ENCODE measurements at regions not wholly inside any gene's neighbourhood (a gene's known extent, or its start where the extent isn't known, plus 50 kb on each side); places are given as distances from the start of the nearest gene placed in this dataset.
"Not testable (repeated sequence)": the region's sequence is repeated elsewhere in the genome, so short reads cannot be mapped to it uniquely, and the experiment has no call there.

DNA sequence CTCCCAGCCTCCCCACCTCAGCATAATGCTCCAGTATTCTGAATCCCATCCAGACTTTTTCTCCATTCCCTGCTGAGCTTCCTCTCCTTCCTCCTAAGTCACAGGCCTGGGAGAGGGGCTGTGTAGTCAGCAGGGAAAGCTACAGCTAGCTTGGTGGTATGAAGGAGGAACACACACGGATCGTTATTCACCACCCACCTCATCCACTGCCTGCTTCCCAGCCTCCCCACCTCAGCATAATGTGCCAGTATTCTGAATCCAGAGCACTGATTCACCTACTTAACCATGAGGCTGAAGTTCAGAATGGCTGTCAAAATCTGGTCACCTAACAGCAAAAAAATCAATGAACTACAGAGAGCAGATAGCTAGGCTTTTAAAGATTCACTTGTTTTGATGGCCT is 806.6 kb upstream of the AMELY start:
- no peaks in the 10 kb centered on the region for H3K4me1 Mint-ChIP-seq
- no peak overlapping the region for H3K27ac Mint-ChIP-seq
- no peaks in the 10 kb centered on the region for H3K9me3 Mint-ChIP-seq
- no peak overlapping the region for H3K4me3 Mint-ChIP-seq
- no peaks in the 10 kb centered on the region for H3K27me3 Mint-ChIP-seq
- H3K36me3 Mint-ChIP-seq = no peaks in the 10 kb centered on the region

DNA sequence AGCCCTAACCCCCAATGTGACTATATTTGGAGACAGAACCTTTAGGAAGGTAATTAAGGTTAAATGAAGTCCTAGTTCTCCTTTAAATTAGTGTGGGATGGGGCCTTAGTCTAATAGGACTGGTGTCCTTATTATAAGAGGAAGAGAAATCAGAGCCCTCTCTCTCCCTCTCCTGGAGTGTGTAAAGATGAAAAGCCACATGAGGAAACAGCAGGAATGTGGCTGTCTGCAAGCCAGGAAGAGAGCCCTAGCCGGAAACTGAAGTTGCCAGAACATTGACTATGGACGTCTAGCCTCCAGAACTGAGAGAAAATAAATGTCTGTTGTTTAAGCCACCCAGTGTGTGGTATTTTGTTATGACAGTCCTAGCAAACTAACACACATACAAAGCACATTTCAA is 802.9 kb upstream of the AMELY start:
- peaks cover 2% of the 10 kb centered on the region for H3K27me3 Mint-ChIP-seq

DNA sequence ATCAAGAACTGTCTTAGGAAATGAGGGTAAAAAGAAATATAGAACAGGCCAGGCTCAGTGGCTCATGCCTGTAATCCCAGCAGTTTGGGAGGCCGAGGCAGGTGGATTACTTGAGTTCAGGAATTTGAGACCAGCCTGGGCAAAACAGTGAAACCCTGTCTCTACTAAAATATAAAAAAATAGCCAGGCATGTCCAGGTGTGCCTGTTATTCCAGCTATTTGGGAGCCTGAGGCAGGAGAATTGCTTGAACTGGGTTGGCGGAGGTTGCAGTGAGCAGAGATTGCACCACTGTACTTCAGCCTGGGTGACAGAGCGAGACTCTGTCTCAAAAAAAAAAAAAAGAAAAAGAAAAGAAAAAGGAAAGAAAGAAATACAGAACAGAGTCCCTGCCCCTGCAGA is 802.2 kb upstream of the AMELY start:
- not testable (repeated sequence) for H3K27ac Mint-ChIP-seq, H3K4me3 Mint-ChIP-seq, H3K27me3 Mint-ChIP-seq, H3K9me3 Mint-ChIP-seq, H3K36me3 Mint-ChIP-seq, H3K4me1 Mint-ChIP-seq

More for the DNA sequence above, 802.9 kb upstream of the AMELY start:
- Mint-ChIP-seq H3K4me1 (no peaks in the 10 kb centered on the region), H3K36me3 (no peaks in the 10 kb centered on the region), H3K4me3 (no peak overlapping the region), H3K9me3 (no peaks in the 10 kb centered on the region), H3K27ac (no peak overlapping the region)

DNA sequence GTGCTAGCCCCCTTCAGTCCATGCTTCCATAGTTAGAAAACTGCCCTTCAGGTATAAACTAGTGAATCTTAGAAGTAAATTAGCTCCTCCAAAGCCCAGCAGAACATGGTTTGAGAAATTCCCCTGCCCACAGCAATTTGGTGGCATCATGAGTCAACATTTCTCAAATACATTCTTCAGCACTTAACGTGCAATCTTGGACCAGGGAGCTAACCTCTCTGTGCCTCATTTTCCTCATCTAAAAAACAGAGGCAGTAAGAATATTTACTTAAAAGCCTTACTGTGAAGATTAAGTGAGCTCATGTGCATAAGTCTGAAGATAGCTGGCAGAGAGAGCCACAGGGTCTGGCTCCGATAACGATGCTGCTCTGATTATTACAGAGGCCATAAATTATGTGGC is 800.7 kb upstream of the AMELY start:
- H3K9me3 Mint-ChIP-seq = no peaks in the 10 kb centered on the region
- peaks cover 2% of the 10 kb centered on the region for H3K27me3 Mint-ChIP-seq
- no peak overlapping the region for H3K4me3 Mint-ChIP-seq

DNA sequence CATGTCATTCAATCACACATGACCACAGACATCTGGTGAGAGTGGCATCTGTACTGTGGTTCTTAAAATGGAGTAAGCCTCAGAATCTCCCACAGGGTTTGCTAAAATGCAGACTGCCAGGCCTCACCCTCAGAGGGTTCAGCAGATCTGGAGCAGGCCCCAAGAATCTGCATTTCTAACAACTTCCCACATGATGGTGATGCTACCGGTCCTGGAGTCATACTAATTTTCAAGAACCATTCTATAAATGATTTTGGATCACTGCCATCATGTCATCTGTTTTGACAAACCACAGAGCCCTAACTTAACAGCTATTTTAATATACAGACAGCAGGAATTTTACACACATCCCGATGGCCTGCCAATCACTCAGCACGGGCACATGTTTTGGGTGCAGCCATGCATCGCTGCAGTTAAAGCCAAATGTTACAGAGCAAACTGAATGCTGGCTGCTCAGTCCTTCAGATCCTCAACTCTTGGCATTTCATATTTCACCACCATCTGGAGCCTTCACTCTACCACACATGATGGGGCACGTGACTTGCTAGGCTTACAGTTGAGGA is 792.1 kb upstream of the AMELY start:
- no peaks in the 10 kb centered on the region for H3K4me1 Mint-ChIP-seq
- H3K4me3 Mint-ChIP-seq = no peak overlapping the region
- H3K36me3 Mint-ChIP-seq = no peaks in the 10 kb centered on the region
- H3K27me3 Mint-ChIP-seq = no peaks in the 10 kb centered on the region
- H3K27ac Mint-ChIP-seq = no peak overlapping the region
- H3K9me3 Mint-ChIP-seq = no peaks in the 10 kb centered on the region

More for the DNA sequence above, 800.7 kb upstream of the AMELY start:
- Mint-ChIP-seq H3K27ac (no peak overlapping the region), H3K36me3 (no peaks in the 10 kb centered on the region), H3K4me1 (no peaks in the 10 kb centered on the region)

DNA sequence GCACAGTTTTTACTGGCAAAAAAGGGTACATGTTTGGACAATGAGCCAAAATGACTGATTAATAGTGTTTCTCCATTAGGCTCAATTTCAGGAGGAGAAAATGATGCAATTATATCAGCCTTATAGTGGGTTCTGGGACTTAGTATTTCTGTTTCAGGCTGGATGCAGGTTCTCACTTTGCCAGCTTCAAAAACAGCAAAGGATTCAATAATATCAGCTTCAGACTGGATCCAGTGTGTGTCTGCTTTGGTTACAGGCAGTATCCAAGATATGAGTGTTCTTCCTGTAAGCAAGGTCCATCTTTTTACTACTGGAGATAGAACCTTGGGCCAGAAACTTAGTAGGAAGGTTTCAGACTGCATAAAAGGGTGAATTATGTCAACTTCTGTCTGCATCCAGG is 790.9 kb upstream of the AMELY start:
- Mint-ChIP-seq H3K27me3 (no peaks in the 10 kb centered on the region), H3K9me3 (no peaks in the 10 kb centered on the region), H3K4me3 (no peak overlapping the region), H3K4me1 (no peaks in the 10 kb centered on the region), H3K27ac (no peak overlapping the region), H3K36me3 (no peaks in the 10 kb centered on the region)

DNA sequence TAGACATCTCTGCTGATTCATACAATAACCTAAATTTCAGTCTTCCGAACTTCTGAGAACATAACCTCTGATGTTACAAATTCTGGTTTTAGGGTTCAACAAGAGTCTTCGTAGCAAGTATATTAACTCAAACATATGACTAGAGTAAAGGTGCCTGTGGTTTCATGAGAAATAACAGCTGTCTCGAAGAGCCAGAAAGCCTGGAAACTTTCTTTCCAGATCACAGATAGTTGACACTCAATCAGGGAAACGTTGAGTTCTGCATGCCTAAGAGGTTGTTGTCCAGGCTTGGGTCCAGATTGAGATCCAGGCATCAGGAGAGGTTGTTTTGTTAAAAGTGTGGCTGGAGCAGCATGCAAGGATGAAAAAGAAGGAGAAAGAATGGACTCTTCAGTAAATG is 790.1 kb upstream of the AMELY start:
- H3K4me1 Mint-ChIP-seq = no peaks in the 10 kb centered on the region
- no peaks in the 10 kb centered on the region for H3K36me3 Mint-ChIP-seq
- no peak overlapping the region for H3K27ac Mint-ChIP-seq
- no peak overlapping the region for H3K4me3 Mint-ChIP-seq
- H3K27me3 Mint-ChIP-seq = no peaks in the 10 kb centered on the region
- H3K9me3 Mint-ChIP-seq = no peaks in the 10 kb centered on the region

DNA sequence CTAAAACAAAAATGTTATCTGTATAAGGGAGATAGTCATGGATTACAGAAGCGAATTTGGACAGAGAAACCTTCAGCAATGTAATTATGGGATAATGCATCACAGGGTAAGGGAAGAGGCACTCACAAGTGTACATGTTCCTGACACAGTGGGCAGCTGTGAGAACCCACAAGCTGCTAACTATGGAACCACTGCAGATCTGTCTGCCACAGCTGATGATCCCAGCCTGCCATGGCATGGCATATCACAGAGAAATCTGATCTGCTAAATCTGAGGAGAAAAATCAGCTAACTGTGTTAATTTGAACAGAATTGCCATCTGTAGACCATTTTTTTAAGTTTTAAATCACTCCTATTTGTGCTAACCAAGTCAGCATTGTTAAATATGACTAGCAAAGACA is 786.0 kb upstream of the AMELY start:
- no peaks in the 10 kb centered on the region for H3K9me3 Mint-ChIP-seq
- no peak overlapping the region for H3K27ac Mint-ChIP-seq
- H3K36me3 Mint-ChIP-seq = no peaks in the 10 kb centered on the region
- H3K4me3 Mint-ChIP-seq = no peak overlapping the region
- H3K27me3 Mint-ChIP-seq = no peaks in the 10 kb centered on the region
- no peaks in the 10 kb centered on the region for H3K4me1 Mint-ChIP-seq

DNA sequence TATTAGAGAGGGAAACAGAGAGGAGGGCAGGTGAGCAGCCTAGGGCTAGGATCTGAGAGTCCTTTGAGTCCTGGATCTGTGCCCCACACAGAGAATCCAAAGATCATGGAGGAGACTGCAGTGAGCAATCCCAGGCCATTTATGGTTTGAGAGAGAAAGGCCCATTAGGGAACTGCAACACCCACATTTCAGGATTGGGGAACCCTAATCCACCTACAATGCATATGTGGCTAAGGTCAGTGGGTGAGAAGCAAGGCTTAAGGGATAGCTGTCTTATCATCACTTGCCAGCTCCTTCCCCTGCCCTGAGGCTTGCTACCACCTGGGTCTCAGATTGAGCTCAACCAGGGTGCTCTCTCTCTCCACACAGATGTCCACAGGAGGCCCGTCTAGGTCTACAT is 781.1 kb upstream of the AMELY start:
- Mint-ChIP-seq H3K4me1 (no peaks in the 10 kb centered on the region), H3K36me3 (no peaks in the 10 kb centered on the region), H3K4me3 (no peak overlapping the region), H3K27ac (no peak overlapping the region), H3K27me3 (no peaks in the 10 kb centered on the region), H3K9me3 (no peaks in the 10 kb centered on the region)

DNA sequence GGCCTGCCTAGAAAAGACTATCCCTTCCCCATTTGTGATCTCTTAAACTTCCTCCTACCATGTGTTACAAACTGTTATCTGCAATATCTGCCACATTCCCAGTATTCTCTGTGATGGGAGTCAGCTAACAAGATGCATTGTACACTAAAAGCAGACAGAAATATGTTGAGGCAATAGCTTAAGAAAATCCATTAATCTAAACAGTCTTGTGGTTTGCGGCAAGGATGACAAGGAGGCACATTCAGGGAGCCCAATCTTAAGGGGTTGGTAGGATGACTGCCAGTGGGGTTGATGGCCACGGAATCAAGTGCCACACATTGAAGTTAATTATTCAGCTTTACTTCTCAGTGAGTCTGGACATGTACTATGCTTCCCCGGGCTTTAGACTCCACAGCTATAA is 775.5 kb upstream of the AMELY start:
- no peaks in the 10 kb centered on the region for H3K9me3 Mint-ChIP-seq
- H3K4me3 Mint-ChIP-seq = no peak overlapping the region
- no peaks in the 10 kb centered on the region for H3K36me3 Mint-ChIP-seq
- H3K27ac Mint-ChIP-seq = no peak overlapping the region
- no peaks in the 10 kb centered on the region for H3K4me1 Mint-ChIP-seq
- no peaks in the 10 kb centered on the region for H3K27me3 Mint-ChIP-seq

DNA sequence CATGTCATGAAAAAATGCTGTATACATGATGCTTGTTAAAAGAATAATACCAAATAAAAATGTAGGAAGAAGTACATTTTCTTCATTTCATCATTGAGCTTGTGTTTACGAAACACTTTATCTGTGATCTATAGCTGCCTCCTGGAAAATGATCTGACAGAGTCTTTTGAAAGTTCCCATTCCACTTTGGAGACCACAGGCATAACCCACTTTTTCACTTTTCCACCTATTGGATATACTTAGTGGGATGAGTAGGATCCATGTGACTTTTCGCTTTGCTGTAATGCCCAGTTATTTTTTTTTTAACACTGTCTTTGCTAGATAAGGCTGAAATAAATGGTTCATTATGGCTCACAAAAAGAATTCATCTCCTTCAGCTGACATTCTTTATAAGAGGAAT is 773.0 kb upstream of the AMELY start:
- H3K9me3 Mint-ChIP-seq = no peaks in the 10 kb centered on the region
- no peak overlapping the region for H3K4me3 Mint-ChIP-seq
- H3K4me1 Mint-ChIP-seq = no peaks in the 10 kb centered on the region
- no peak overlapping the region for H3K27ac Mint-ChIP-seq
- H3K27me3 Mint-ChIP-seq = no peaks in the 10 kb centered on the region
- H3K36me3 Mint-ChIP-seq = no peaks in the 10 kb centered on the region

DNA sequence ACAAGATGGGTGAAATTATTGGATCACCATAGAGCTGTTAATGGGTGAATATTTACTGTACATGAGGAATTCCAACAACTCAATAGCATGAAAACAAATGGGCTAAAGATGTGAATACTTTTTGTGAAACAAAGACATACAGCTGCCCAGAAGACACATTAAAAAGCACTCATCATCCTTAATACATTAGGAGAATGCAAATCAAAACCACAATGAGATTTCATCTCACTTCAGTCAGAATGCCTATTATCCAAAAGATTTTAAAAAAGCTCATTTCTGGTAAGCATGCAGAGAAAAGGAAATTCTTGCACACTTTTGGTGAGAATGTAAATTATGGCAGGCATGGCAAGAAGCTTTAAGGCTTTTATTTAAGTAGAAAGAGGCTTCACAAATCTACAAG is 770.8 kb upstream of the AMELY start:
- Mint-ChIP-seq H3K9me3 (no peaks in the 10 kb centered on the region), H3K36me3 (no peaks in the 10 kb centered on the region), H3K27me3 (no peaks in the 10 kb centered on the region), H3K4me3 (no peak overlapping the region), H3K27ac (no peak overlapping the region), H3K4me1 (no peaks in the 10 kb centered on the region)

DNA sequence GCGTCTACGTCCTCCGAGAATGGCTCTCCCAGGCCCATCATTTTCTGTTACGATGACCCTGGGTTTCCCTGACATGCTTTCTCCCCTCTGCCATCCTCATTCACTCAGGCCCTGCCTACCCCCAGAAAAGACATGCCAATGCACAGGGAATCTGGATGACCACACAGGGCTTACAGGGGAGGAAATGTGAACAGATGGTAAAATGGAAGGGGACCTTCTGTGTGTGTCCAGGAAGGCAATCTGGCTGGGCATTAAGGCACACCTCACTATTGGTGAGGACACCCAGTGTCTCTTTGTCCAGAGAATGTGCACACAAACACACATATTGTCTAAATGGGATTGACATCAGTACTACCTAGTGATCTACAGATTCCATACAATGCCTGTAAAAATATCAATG is 769.9 kb upstream of the AMELY start:
- Mint-ChIP-seq H3K4me1 (no peaks in the 10 kb centered on the region), H3K9me3 (no peaks in the 10 kb centered on the region), H3K4me3 (no peak overlapping the region), H3K36me3 (no peaks in the 10 kb centered on the region), H3K27ac (no peak overlapping the region), H3K27me3 (no peaks in the 10 kb centered on the region)

DNA sequence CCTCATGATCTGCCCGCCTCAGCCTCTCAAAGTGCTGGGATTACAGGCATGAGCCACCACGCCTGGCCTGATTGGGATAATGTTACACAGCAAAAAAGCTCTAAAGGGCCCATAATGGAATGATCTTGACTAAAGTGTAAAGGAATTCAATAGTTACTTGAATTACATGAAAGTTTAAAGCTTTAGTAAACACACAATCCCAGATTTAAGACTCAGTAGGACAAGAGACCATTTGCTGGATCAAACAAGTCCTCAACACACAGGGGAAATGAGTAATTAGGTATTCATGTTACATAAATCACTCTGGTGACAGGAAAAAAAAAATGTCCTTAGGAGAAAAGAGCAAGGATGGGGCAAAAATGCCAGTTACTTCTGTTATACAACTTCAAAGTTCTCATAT is 762.9 kb upstream of the AMELY start:
- Mint-ChIP-seq H3K27me3 (no peaks in the 10 kb centered on the region), H3K4me1 (no peaks in the 10 kb centered on the region), H3K27ac (no peak overlapping the region), H3K4me3 (no peak overlapping the region), H3K9me3 (no peaks in the 10 kb centered on the region), H3K36me3 (no peaks in the 10 kb centered on the region)

DNA sequence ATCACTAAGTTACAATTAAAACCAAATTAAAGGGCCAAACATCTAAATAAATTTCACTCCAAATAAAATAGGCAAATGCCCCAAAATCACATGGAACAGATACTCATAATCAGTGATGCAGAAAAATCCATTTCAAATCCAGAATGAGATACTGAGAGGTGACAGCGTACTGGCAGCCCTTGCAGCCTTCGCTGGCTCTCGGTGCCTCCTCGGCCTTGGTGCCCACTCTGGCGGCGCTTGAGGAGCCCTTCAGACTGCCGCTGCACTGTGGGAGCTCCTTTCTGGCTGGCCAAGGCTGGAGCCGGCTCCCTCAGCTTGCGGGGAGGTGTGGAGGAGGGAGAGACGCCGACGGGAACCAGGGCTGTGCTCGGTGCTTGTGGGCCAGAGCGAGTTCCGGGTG is 761.2 kb upstream of the AMELY start:
- no peaks in the 10 kb centered on the region for H3K27me3 Mint-ChIP-seq
- no peaks in the 10 kb centered on the region for H3K36me3 Mint-ChIP-seq
- no peaks in the 10 kb centered on the region for H3K9me3 Mint-ChIP-seq
- no peak overlapping the region for H3K27ac Mint-ChIP-seq
- H3K4me3 Mint-ChIP-seq = no peak overlapping the region
- no peaks in the 10 kb centered on the region for H3K4me1 Mint-ChIP-seq

DNA sequence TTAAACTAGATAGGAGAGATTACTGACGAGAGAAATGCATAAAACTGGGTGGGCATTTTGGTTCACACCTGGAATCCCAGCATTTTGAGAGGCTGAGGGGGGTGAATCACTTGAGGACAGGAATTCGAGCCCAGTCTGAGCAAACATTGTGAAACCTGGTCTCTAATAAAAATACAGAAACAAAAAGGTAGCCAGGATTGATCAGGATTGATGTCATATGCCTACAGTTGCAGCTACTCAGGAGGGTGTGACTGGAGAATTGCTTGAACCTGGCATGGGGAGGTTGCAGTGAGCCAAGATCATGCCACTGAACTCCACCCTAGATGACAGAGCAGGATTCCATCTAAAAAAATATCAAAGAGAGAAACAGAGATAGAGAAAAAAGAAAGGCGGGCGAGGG is 751.7 kb upstream of the AMELY start:
- no peaks in the 10 kb centered on the region for H3K27me3 Mint-ChIP-seq
- no peaks in the 10 kb centered on the region for H3K36me3 Mint-ChIP-seq
- H3K4me1 Mint-ChIP-seq = no peaks in the 10 kb centered on the region
- H3K9me3 Mint-ChIP-seq = no peaks in the 10 kb centered on the region
- H3K4me3 Mint-ChIP-seq = no peak overlapping the region
- H3K27ac Mint-ChIP-seq = no peak overlapping the region

DNA sequence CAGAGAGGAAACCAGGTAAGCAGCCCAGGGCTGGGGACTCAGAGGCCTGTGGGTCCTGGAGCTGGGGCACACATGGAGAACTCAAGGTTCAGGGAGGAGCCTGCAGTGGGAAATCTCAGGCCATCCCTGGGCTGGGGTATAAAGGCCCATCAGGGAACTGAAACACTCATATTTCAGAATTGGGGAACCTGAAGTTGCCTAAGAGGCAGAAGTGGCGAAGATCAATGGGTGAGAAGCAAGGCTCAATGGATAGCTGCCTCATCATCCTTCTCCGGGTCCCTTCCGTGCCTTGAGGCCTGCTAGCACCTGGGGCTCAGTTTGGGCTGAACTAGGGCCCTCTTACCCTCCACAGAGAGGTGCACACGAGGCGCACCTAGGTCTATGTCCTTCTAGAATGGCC is 747.5 kb upstream of the AMELY start:
- H3K27me3 Mint-ChIP-seq = no peaks in the 10 kb centered on the region
- H3K4me1 Mint-ChIP-seq = no peaks in the 10 kb centered on the region
- no peak overlapping the region for H3K27ac Mint-ChIP-seq
- H3K9me3 Mint-ChIP-seq = no peaks in the 10 kb centered on the region
- H3K4me3 Mint-ChIP-seq = no peak overlapping the region
- H3K36me3 Mint-ChIP-seq = no peaks in the 10 kb centered on the region
